Rectal smooth muscle tissue (tissue), 1 donor: ENCODE measurements at regions not wholly inside any gene's neighbourhood (a gene's known extent, or its start where the extent isn't known, plus 50 kb on each side); places are given as distances from the start of the nearest gene placed in this dataset.

ENCODE experiments used
- H3K27ac ChIP-seq: one replicate; pipeline ENCODE4 v1.7.0; 2013; ENCODE audit warnings: low read depth, low read length, inconsistent platforms
- H3K27me3 ChIP-seq: one replicate; pipeline ENCODE4 v1.7.0; 2013; ENCODE audit warnings: low read length; ENCODE audit not compliant: control insufficient read depth, insufficient read depth
- H3K36me3 ChIP-seq: one replicate; pipeline ENCODE4 v1.7.0; 2013; ENCODE audit warnings: low read length; ENCODE audit not compliant: control insufficient read depth, insufficient read depth
- H3K4me1 ChIP-seq: one replicate; pipeline ENCODE4 v1.7.0; 2013; ENCODE audit warnings: low read length; ENCODE audit not compliant: control insufficient read depth, insufficient read depth
- H3K4me3 ChIP-seq: one replicate; pipeline ENCODE4 v1.7.0; 2013; ENCODE audit warnings: low read length
- H3K9ac ChIP-seq: one replicate; pipeline ENCODE4 v1.7.0; 2013; ENCODE audit warnings: low read length

- H3K36me3 ChIP-seq = no peaks in the 10 kb centered on the region
- H3K27me3 ChIP-seq = no peaks in the 10 kb centered on the region
- no peak overlapping the region for H3K27ac ChIP-seq
- H3K4me1 ChIP-seq = no peaks in the 10 kb centered on the region
- H3K4me3 ChIP-seq = no peak overlapping the region
- H3K9ac ChIP-seq = no peak overlapping the region
Observed at GRCh38 chr5:68418201-68418600, 202.6 kb downstream of the PIK3R1 start.

- no peaks in the 10 kb centered on the region for H3K4me1 ChIP-seq
- no peaks in the 10 kb centered on the region for H3K36me3 ChIP-seq
- no peaks in the 10 kb centered on the region for H3K27me3 ChIP-seq
- no peak overlapping the region for H3K27ac ChIP-seq
- H3K4me3 ChIP-seq = no peak overlapping the region
- no peak overlapping the region for H3K9ac ChIP-seq
Observed at GRCh38 chr5:68418680-68419079, 203.1 kb downstream of the PIK3R1 start.

GRCh38 chr5:68419081-68419636, 203.6 kb downstream of the PIK3R1 start:
- Histone ChIP-seq H3K27me3 (no peaks in the 10 kb centered on the region), H3K36me3 (no peaks in the 10 kb centered on the region), H3K4me1 (no peaks in the 10 kb centered on the region), H3K9ac (no peak overlapping the region), H3K27ac (no peak overlapping the region), H3K4me3 (no peak overlapping the region)

GRCh38 chr5:68419637-68420452, 204.3 kb downstream of the PIK3R1 start:
- Histone ChIP-seq H3K9ac (no peak overlapping the region), H3K27ac (no peak overlapping the region), H3K36me3 (no peaks in the 10 kb centered on the region), H3K27me3 (no peaks in the 10 kb centered on the region), H3K4me1 (no peaks in the 10 kb centered on the region), H3K4me3 (no peak overlapping the region)

GRCh38 chr5:68420476-68421344, 205.2 kb downstream of the PIK3R1 start:
- H3K27me3 ChIP-seq = no peaks in the 10 kb centered on the region
- H3K9ac ChIP-seq = no peak overlapping the region
- no peaks in the 10 kb centered on the region for H3K4me1 ChIP-seq
- H3K36me3 ChIP-seq = no peaks in the 10 kb centered on the region
- H3K4me3 ChIP-seq = no peak overlapping the region
- no peak overlapping the region for H3K27ac ChIP-seq

- Histone ChIP-seq H3K36me3 (no peaks in the 10 kb centered on the region), H3K9ac (no peak overlapping the region), H3K4me3 (no peak overlapping the region), H3K27me3 (no peaks in the 10 kb centered on the region), H3K27ac (no peak overlapping the region), H3K4me1 (no peaks in the 10 kb centered on the region)
Observed at GRCh38 chr5:68421485-68422220, 206.1 kb downstream of the PIK3R1 start.

- Histone ChIP-seq H3K27ac (no peak overlapping the region), H3K27me3 (no peaks in the 10 kb centered on the region)
Observed at GRCh38 chr5:68423154-68423811, 207.7 kb downstream of the PIK3R1 start.

GRCh38 chr5:68424799-68425537, 209.4 kb downstream of the PIK3R1 start:
- no peaks in the 10 kb centered on the region for H3K4me1 ChIP-seq
- no peak overlapping the region for H3K4me3 ChIP-seq
- H3K27me3 ChIP-seq = no peaks in the 10 kb centered on the region
- H3K27ac ChIP-seq = no peak overlapping the region
- no peaks in the 10 kb centered on the region for H3K36me3 ChIP-seq
- no peak overlapping the region for H3K9ac ChIP-seq

More at GRCh38 chr5:68423154-68423811, 207.7 kb downstream of the PIK3R1 start:
- H3K9ac ChIP-seq = no peak overlapping the region
- H3K4me3 ChIP-seq = no peak overlapping the region
- no peaks in the 10 kb centered on the region for H3K4me1 ChIP-seq
- H3K36me3 ChIP-seq = no peaks in the 10 kb centered on the region

- Histone ChIP-seq H3K4me3 (no peak overlapping the region), H3K27ac (no peak overlapping the region), H3K27me3 (no peaks in the 10 kb centered on the region)
Observed at GRCh38 chr5:68426586-68426985, 211.0 kb downstream of the PIK3R1 start.

GRCh38 chr5:68428231-68428811, 212.8 kb downstream of the PIK3R1 start:
- no peak overlapping the region for H3K4me3 ChIP-seq
- H3K27me3 ChIP-seq = no peaks in the 10 kb centered on the region
- H3K9ac ChIP-seq = no peak overlapping the region
- H3K27ac ChIP-seq = no peak overlapping the region
- H3K36me3 ChIP-seq = no peaks in the 10 kb centered on the region
- no peaks in the 10 kb centered on the region for H3K4me1 ChIP-seq

More at GRCh38 chr5:68426586-68426985, 211.0 kb downstream of the PIK3R1 start:
- no peaks in the 10 kb centered on the region for H3K36me3 ChIP-seq
- H3K9ac ChIP-seq = no peak overlapping the region
- no peaks in the 10 kb centered on the region for H3K4me1 ChIP-seq

GRCh38 chr5:68429510-68429909, 214.0 kb downstream of the PIK3R1 start:
- H3K9ac ChIP-seq = no peak overlapping the region
- H3K4me1 ChIP-seq = no peaks in the 10 kb centered on the region
- H3K36me3 ChIP-seq = no peaks in the 10 kb centered on the region
- no peak overlapping the region for H3K27ac ChIP-seq
- no peaks in the 10 kb centered on the region for H3K27me3 ChIP-seq
- no peak overlapping the region for H3K4me3 ChIP-seq
